Daoy (cell line): ENCODE measurements at regions not wholly inside any gene's neighbourhood (a gene's known extent, or its start where the extent isn't known, plus 50 kb on each side); places are given as distances from the start of the nearest gene placed in this dataset.

ENCODE experiments used
- DNase-seq: peaks from one replicate; pipeline ENCODE4 v3.0.0-alpha.2; 2015; ENCODE audit warnings: low read depth

- no peak for DNase-seq
Measured at GRCh38 chr5:170159947-170160346, 54.2 kb downstream of the FOXI1 start.

GRCh38 chr5:170161069-170161468 is 55.4 kb downstream of the FOXI1 start:
- DNase-seq, result no peak

- DNase-seq, result no peak
Measured at GRCh38 chr5:170162631-170163321, 57.1 kb downstream of the FOXI1 start.

GRCh38 chr5:170164087-170164486 is 58.4 kb downstream of the FOXI1 start:
- DNase-seq, result no peak

- no peak for DNase-seq
Measured at GRCh38 chr5:170164921-170165320, 59.2 kb downstream of the FOXI1 start.

GRCh38 chr5:170166101-170166500 is 60.4 kb downstream of the FOXI1 start:
- DNase-seq, result no peak

GRCh38 chr5:170168002-170168401 is 62.3 kb downstream of the FOXI1 start:
- no peak for DNase-seq

- DNase-seq, result no peak
Measured at GRCh38 chr5:170168797-170169196, 63.1 kb downstream of the FOXI1 start.

GRCh38 chr5:170169996-170170395 is 62.8 kb upstream of the C5orf58 start:
- DNase-seq, result no peak

- DNase-seq, result no peak
Measured at GRCh38 chr5:170171811-170172210, 61.0 kb upstream of the C5orf58 start.

- peak; percentile 61 for DNase-seq
Measured at GRCh38 chr5:170173227-170173626, 59.6 kb upstream of the C5orf58 start.

- no peak for DNase-seq
Measured at GRCh38 chr5:170173647-170174046, 59.1 kb upstream of the C5orf58 start.

- no peak for DNase-seq
Measured at GRCh38 chr5:170176916-170177315, 55.9 kb upstream of the C5orf58 start.

GRCh38 chr5:170178814-170179213 is 54.0 kb upstream of the C5orf58 start:
- DNase-seq, result no peak

GRCh38 chr5:170179626-170180025 is 53.2 kb upstream of the C5orf58 start:
- no peak for DNase-seq

GRCh38 chr5:170181902-170182301 is 50.9 kb upstream of the C5orf58 start:
- no peak for DNase-seq

GRCh38 chr5:170182491-170182890 is 50.3 kb upstream of the C5orf58 start:
- DNase-seq, result no peak
